ENCODE measurements at regions not wholly inside any gene's neighbourhood (a gene's known extent, or its start where the extent isn't known, plus 50 kb on each side); places are given as distances from the start of the nearest gene placed in this dataset.

- intact Hi-C loops (cut with DNase I; ENCODE audit: low total_unique reads) = no loop called here
- no peak overlapping the region for H3K4me3 ChIP-seq (ENCODE audit: low read depth, poor library complexity, severe bottlenecking)
- 93 to 99% methylated on average over 2 of the region's 2 CpGs for WGBS, 2 donors
- TF ChIP-seq CTCF (IDR thresholded peaks at IDR 0.05) (no peak), POLR2A (IDR thresholded peaks at IDR 0.05) (no peak)
- no peak for DNase-seq (ENCODE audit: low spot score in 2 of 2)
Measured at GRCh38 chr1:55568732-55569131, 353.6 kb upstream of the USP24 start.

GRCh38 chr1:55560266-55560665, 345.1 kb upstream of the USP24 start:
- TF ChIP-seq POLR2A (IDR thresholded peaks at IDR 0.05) = no peak
- no peak for TF ChIP-seq CTCF (IDR thresholded peaks at IDR 0.05)
- WGBS, 2 donors = 48 to 49% methylated on average over 1 of the region's 1 CpG
- no peak for DNase-seq (ENCODE audit: low spot score in 2 of 2)
- H3K4me3 ChIP-seq (ENCODE audit: low read depth, poor library complexity, severe bottlenecking) = no peak overlapping the region
- intact Hi-C loops (cut with DNase I; ENCODE audit: low total_unique reads) = no loop called here

GRCh38 chr1:55559842-55560241, 344.7 kb upstream of the USP24 start:
- peak in 1 of 2 donors; percentile 81 for DNase-seq (ENCODE audit: low spot score in 2 of 2)
- intact Hi-C loops (cut with DNase I; ENCODE audit: low total_unique reads) = no loop called here
- TF ChIP-seq CTCF (IDR thresholded peaks at IDR 0.05) = no peak
- H3K4me3 ChIP-seq (ENCODE audit: low read depth, poor library complexity, severe bottlenecking) = no peak overlapping the region
- 53 to 55% methylated on average over 6 of the region's 6 CpGs for WGBS, 2 donors

- peak in 1 of 2 donors; percentile 15 for DNase-seq (ENCODE audit: low spot score in 2 of 2)
- 66 to 84% methylated on average over 6 of the region's 6 CpGs for WGBS, 2 donors
- intact Hi-C loops (cut with DNase I; ENCODE audit: low total_unique reads) = no loop called here
- no peak overlapping the region for H3K4me3 ChIP-seq (ENCODE audit: low read depth, poor library complexity, severe bottlenecking)
- no peak for TF ChIP-seq POLR2A (IDR thresholded peaks at IDR 0.05)
- no peak for TF ChIP-seq CTCF (IDR thresholded peaks at IDR 0.05)
Measured at GRCh38 chr1:55559161-55559611, 344.0 kb upstream of the USP24 start.

- no peak for TF ChIP-seq CTCF (IDR thresholded peaks at IDR 0.05)
- intact Hi-C loops (cut with DNase I; ENCODE audit: low total_unique reads) = no loop called here
- WGBS, 2 donors = 84 to 89% methylated on average over 3 of the region's 3 CpGs
Measured at GRCh38 chr1:55558515-55558914, 343.4 kb upstream of the USP24 start.

GRCh38 chr1:55555956-55556725, 341.0 kb upstream of the USP24 start:
- TF ChIP-seq CTCF (IDR thresholded peaks at IDR 0.05) = no peak
- no peak for TF ChIP-seq POLR2A (IDR thresholded peaks at IDR 0.05)
- 94 to 96% methylated on average over 10 of the region's 10 CpGs for WGBS, 2 donors
- intact Hi-C loops (cut with DNase I; ENCODE audit: low total_unique reads) = no loop called here

More at GRCh38 chr1:55558515-55558914, 343.4 kb upstream of the USP24 start:
- DNase-seq (ENCODE audit: low spot score in 2 of 2) = peak in 1 of 2 donors; percentile 71
- H3K4me3 ChIP-seq (ENCODE audit: low read depth, poor library complexity, severe bottlenecking) = no peak overlapping the region

More at GRCh38 chr1:55555956-55556725, 341.0 kb upstream of the USP24 start:
- peak in 1 of 2 donors; percentile 20 for DNase-seq (ENCODE audit: low spot score in 2 of 2)
- H3K4me3 ChIP-seq (ENCODE audit: low read depth, poor library complexity, severe bottlenecking) = no peak overlapping the region

Data from lower leg skin (tissue), 4 donors.